Stimulated activated CD4-positive, alpha-beta T cell treated with anti-CD3 and anti-CD28 coated beads, Interleukin-2, amount 100 ng/mL, for 48 hours (primary cell): ENCODE measurements at regions not wholly inside any gene's neighbourhood (a gene's known extent, or its start where the extent isn't known, plus 50 kb on each side); places are given as distances from the start of the nearest gene placed in this dataset.
A peak's percentile ranks its signal among the peaks of the same experiment; 100 is the strongest.
"Not testable (repeated sequence)": the region's sequence is repeated elsewhere in the genome, so short reads cannot be mapped to it uniquely, and the experiment has no call there.

ENCODE experiments used
- DNase-seq, 2 donors: peaks; one replicate each; pipeline ENCODE4 v3.0.0-alpha.2; 2020

DNA sequence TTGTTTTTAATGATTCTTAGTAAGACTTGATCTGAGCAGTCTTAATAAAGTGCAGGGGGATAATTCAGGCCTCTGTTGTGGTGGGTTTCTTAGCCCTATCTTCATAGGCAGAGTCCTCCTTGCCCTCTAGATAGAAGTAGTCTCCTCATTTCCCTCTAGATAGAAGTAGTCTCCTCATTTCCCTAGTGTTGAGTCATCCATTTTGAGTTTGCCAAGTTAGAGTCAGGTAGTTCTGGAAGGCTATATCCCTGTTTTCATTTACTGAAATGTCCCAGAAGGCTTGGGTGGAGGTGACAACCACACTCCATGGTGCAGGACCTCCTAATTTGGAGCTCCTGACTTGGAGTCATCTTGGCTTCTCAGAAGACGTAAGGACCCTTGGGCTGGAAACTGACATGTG lies 384.6 kb downstream of the MLLT3 start:
- DNase-seq: no peak

DNA sequence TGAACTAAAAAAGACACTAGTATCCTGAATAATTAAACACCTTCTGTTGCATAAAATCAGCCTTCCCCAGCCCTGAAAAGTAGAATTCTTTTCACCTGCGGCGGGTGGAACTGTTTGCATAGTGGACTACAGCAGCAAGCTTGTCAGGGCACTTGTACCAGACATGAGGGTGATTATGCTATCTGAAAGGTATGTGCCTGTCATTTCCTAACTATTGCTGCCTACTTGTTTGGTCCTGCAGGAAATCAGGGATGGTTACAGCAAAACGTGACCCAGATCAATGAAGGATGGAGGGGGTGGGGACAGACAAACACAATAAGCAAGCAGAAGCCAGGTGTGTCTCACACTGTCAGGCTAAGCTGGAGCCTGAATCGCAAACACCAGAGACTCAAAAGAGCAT lies 385.6 kb downstream of the MLLT3 start:
- DNase-seq: no peak

DNA sequence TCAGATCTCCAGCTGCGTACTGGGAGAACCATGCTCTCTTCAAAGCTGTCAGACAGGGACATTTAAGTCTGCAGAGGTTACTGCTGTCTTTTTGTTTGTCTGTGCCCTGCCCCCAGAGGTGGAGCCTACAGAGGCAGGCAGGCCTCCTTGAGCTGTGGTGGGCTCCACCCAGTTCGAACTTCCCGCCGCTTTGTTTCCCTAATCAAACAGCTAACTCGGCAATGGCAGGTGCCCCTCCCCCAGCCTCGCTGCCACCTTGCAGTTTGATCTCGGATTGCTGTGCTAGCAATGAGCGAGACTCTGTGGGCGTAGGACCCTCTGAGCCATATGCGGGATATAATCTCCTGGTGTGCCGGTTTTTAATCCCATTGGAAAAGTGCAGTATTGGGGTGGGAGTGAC lies 387.1 kb downstream of the MLLT3 start:
- not testable (repeated sequence) for DNase-seq

DNA sequence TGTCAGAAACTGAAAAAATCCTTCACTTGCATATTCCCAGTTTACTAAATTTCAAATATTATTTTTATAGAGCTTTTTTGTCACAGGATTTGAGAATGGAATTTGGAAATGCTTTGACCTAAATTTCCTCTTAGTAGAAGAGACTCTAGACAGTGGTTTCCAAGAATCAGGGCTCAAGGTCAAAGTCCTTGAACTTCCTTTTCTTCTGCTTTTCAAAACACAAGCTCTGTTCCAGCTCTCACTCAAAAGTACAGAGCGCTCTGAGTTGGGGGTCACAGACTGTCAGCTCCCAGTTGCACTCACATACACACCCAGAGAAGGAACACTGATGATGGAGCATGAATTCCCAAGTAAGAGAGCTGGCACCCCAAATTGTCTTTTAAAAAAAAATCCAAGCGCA lies 394.2 kb downstream of the MLLT3 start:
- no peak for DNase-seq

DNA sequence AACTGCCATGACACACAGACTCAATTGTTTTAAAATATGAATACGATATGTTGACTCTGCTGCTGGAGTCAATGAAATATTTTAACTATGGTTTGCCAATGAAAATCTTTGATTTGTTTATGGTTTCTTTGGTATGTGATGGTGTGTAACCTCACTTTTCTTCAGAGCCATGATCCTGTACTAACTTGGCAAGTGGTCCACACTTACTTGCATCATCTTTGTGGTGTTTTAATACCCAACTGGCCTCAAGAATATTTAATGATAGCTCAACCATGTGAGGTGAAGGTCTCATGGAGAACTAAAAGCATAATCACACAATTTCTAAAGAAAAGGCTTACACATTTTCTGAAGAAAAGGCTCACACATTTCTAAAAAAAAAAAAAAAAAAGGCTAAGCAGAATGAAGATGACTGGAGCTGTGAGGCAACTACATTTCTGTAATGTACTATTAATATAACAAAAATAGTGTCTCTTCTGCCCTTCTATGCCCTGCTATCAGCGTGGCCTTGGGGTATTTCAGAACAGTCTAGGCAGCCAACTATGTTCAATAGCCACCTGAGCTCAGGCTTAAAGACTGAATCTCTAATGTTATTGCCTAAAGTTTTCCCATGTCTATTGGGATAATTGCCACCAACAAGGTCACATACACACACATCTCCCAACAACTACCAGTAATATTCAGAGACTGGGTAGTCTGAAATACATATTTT lies 395.0 kb downstream of the MLLT3 start:
- no peak for DNase-seq

DNA sequence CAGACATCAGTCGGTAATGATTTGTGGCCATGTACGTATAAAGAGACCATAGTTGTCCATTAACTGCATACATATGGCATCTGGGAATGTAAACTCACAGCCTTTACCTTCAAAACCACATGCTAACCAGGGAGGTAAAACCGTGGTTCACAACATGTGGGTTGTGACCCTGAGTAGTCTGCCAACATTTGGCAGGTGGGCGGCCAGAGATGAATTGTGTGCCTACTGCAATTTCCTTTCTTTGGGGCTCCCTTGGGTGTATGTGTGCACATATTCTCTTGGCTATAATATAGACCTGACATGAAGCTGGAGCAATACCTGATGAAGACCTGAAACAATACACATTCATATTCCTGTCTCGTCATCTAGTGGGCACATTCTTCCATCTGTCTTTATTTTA lies 396.0 kb downstream of the MLLT3 start:
- no peak for DNase-seq

DNA sequence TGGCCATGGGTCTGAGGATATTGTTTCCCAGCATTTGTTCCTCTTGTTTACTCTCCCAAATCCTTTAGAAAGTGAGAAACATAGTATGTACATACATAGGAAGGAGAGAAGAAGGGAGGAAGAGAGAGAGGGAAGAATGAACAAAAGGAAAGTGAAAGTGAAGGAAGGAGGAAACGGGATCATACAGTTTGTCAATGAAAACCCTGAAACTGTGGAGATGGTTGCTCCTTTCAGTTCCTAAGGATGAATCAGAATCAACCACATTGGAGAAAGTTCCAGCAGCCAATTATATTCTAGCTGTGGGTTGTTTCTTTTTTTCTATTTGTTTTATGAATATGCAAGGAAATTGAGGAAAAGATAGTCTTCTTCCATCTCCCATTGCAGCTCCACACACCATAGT lies 396.5 kb downstream of the MLLT3 start:
- DNase-seq: no peak

DNA sequence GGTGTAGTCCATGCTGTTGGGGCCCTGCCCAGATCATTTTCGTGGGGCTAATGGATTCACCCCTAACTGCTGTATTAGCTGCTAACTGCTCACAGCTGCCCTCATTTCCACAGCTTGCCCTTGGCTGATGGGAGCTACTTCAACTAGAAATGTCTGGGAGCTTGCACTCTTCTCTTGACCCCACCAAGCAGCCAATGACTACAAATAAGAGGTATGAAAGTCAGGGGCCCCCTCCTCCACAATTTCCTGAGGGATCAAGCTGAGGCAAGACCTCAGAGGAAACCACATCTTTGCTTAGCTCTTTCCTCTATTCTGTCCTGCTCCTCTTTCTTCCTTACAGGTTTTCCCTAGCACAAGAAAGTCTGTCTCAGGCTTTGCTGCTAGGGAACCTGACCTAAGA lies 397.5 kb downstream of the MLLT3 start:
- no peak for DNase-seq

DNA sequence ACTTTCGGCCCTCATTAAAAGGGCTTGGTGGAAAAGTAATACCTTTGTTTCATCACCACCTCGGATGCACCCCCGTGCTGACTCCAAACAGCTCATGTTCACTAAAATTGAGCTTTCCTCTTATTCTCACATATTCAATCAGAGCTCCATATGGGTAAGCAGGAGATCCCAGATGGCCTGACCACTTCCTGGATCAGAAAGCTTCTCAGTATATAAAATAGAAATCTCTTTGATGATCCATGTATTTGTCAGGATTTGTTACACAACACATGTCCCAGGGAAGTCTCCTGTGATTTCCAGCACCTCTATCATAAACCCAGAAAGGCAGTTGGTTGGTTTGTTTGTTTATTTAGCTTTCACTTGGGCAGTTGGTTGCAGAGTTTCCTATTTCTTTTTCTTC lies 402.0 kb downstream of the MLLT3 start:
- DNase-seq: no peak

DNA sequence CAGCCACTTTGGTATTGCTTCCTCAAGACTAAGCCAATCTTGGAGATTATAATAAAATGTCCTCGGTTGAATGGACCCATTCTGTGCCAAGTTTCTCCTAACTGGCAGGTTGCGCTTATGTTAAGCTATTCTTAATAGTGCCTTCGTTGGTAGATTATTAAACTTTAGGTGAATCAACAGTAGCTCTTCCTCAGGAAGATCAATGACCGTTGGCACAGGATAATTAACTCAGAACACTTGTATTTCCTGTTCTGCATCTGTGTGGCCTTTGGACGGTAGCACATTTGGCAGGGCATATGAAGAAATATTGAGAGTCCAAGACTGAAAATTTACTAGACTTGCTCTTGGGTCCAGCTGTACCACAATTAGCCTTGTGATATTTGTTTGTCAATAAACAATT lies 402.9 kb downstream of the MLLT3 start:
- DNase-seq: no peak

DNA sequence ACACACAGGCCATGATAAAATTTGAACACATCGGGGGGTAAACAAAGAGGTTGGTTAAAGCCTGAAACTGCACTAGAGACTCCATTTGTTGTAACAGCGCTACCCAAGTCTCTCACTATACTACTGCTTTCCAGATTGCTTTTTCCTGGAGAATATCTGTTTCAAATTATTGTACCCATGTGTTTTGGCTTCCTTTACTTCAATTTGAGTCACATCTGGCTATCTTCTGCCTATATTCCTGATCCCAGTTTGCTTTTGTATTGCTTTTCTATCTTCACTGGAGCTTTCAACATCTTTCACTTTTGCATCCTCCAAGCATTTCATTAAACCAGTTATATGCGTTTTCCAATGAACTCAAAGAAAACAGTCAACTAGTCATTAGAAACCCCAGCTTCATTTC lies 404.7 kb downstream of the MLLT3 start:
- no peak for DNase-seq

DNA sequence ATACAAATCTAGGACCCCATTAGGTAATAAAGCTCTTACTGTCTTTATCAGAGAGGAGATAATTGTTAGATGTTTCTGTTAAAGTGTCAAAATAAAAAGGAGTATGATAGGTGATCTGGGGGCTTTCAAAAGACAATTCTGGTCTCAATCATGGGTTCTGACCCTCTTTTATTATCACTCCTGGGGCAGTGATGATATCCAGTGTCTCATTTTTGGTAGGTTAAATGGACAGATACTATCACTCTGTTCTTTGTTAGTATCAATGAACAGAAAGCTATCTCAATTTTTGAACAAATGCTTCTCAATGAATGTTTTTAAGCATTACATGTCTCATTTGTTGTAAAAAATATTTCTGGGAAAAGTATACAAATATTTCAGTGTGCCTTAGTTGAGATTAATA lies 405.9 kb downstream of the MLLT3 start:
- DNase-seq: no peak

DNA sequence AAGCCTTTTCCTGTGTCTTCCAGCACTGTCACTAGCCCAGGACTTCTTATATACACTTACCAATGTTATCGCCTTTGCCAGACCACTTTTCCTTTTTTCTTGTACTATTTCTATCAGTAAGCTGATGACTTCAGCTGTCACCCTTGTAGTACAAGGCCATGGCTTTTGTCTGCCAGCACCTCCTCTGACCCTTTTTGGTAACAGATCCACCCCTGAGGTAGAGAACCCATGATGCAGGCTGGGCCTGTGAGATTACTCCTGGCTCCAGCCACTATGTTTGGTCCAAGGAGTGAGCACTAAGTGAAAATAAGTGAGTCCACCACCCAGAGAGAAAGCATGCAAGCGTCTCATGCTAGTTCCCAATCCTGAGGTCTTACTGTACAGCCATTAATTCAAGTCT lies 406.7 kb downstream of the MLLT3 start:
- no peak for DNase-seq

DNA sequence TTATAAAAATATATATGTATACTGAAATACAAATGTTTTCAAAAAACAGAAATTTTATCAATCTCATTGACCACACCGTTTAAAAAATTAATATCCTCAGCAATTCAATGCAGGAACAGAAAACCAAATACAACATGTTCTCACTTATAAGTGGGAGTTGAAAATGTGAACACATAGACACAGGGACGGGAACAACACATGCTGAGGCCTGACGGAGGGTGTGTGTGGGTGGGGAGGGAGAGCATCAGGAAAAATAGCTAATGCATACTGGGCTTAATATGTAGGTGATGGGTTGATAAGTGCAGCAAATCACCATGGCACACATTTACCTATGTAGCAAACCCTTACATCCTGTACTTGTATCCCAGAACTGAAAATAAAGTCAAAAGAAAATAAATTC lies 409.5 kb downstream of the MLLT3 start:
- no peak for DNase-seq

DNA sequence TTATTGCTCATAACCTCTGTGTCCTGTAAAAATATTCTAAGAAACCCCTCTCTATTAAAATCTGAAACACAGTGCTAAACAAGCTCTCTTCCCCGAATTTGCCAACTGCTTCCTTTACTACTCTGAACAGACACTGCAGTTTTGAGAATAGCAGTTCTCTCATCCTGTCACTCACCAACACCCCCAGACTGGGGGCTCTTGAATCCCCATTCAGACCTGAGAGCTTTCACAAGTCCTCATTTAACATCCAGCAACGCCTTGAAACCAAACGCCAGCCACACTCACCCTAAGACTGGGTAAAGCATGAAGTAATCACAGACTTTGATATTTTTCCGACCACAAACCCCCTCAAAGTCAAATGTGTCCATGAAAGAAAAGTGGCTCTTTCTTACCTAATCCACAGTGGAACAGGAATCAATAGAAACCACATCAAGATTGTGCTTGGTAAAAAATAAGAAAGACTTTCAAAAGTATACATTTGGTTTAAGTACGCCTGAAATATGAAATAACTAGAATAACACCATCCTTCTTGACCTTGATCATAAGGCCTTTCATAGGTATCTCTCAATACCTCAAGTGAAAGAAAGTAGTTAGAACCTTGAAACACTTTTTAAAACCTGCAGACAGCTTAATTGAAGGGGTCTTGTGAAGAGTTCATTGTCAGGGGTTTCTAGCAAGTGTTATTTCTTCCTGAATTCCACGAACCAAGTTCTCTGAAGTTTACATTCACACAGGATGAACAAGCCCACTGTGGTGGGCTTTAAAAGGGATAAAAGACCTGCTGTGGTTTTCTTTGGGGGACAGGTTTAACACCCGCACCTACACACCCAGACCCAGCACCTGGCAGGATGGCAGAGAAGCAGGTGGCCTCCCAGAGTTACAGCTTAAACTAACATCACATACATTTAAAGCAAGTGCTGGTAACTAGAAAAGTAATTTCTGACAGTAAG lies 412.6 kb downstream of the MLLT3 start:
- DNase-seq: peak; percentile 30 to 44

DNA sequence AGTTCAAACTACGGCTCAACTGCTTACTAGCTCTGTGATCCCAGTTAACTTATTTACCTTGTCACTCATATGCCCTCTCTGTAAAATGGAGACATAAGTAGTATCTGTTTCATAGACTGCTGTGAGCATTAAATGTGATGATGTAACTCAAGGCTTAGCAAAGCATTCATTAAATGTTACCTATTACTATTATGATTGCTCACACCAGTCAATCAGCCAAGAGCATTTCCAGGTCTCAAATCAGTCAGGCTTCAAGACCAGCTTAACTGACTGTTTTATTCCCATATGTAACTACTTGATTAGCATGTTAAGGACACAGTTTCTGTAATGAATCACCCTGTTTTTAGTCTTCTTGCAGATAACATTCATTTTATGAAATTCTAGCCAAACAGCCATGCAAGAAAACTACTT lies 413.3 kb downstream of the MLLT3 start:
- no peak for DNase-seq

DNA sequence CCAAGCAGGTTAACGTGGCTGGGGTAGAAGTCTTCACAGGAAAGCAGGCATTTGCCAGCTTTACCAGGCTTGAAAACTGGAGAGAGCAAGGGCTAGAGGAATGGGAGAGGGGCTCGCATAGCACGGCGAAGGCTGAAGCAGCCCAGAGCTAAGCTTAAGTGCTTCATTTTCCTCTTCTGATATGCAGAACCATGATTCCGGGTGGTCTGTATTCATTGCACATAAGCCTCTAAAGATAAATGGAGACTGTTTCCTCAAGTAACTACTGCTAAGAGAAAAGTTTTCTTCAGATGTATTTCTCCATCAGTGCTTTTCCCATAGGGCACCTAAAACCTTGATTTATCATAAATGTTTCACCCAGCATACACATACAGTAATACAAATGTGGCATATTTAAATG lies 414.1 kb downstream of the MLLT3 start:
- DNase-seq: no peak

DNA sequence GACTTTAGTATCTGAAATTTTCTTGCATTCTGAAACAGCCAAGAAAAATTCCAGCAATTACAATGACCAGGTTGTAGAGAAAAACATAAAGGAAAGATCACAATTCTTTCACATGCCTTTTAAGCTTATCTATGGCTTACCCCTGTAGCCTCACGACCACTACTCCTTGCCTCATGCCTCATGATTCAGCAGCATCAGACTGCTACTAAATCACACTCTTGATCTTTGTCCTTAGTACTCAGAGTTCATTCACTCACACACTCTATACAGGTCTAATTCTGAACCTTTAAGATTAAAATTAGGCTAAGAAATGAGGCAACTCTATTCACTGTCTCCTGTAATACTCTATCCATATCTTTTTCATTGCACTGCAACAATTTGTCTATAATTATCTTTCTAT lies 415.1 kb downstream of the MLLT3 start:
- DNase-seq: no peak

DNA sequence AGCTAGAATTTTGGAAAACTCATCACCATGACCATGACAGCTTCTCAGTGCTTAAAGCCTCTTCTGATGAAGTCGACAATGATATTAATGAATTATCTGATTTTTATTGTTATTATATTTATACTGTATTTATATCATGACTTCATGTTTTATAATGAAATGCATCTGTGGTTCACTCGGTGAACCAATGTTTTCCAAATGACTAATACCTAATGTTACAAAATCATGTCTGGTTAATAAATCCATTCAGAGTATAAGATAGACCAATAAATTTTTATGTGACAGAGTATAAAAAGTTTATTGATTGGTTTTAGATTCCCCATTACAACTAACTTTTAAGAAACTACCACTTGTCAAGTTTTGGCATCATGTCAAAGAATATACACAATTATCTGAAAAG lies 416.5 kb downstream of the MLLT3 start:
- no peak for DNase-seq

DNA sequence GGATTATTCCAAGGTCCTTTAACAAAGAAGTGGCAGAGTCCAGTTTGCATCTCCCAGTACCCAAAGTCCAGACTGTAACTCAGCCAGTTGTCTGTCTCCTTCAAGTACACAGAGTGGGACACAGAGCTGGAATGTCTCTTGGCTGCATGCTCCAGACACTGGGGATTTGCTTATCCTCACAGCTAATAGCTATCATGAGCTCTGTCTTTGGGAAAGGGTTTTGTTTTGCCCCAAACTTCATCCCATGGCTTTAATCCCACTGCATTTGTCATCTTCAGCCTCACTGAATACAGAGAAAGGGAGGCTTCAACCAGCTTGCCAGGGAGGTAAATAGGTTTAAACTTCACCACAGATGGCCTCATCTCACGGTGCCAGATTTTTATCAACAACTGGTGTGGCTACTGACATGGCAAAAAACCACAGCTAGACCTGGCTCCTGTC lies 412.2 kb upstream of the SLC24A2 start:
- no peak for DNase-seq

DNA sequence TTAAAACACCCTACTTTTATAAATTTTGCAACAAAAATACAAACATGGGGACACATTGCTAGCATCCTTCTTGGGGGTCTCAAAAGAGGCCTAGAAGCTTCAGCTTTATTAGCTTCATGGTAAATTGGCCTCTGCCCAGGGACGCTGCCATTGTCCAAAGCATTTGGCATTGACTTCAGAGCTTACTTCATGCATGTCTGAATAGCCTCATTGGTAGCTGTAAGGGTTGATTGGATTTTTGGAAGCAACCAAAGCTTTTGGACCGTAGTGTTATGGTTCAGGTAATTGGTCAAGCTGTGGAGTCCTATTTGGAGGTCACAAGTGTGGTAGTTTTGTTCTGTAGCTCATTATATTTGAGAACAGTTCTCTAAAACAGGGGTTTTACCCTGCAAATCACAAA lies 411.7 kb upstream of the SLC24A2 start:
- no peak for DNase-seq

DNA sequence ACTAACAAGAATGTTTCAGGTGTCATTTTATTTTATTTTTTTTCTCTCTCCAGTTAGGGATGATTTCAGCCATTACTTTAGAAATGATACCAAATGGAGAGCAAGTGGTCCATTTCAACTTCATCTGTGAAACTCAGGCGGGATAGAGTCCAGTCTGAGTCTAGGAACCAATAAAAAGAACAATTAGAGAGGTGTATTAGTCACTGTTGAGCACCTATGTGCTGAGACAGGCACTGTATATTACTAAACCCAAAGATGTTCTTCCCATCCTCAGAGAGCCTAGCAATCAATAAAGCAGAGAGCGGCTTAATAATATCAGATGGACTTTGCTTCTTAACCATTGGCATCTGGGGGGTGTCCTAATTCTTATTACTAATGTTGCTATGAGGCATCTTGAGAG lies 410.3 kb upstream of the SLC24A2 start:
- DNase-seq: no peak

DNA sequence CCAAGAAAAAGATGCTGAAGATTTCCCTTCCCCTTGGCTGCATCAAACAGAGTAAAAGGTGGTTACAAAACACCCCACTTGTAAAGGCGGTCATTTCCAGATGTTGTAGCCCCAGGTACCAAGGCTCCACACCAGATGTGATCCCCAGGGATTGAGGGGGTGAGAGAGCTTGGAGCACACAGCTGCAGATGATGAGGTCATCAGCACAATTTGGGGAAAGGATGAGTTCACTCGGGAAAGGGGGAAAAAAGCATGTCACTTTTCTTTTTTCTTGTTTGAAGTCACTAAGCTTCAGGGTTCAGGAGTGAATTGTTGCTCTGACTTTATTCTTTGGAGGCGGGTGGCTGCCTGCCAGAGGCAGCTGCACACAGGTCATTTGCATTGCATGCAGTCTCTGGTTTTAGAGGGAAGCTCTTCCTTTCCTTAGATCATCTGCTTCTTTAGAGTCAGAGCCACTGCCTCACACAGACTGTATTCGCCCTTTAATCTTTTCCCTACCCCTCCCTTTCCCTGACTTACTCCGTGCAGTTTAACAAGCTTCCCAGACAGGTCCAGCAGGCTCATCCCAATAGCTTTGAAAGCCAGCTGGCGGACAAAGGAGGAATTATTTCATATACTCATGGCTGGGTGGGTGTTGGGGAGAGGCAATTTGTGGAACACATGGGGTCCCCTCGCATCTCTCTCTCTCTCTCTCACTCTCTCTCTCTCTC lies 409.3 kb upstream of the SLC24A2 start:
- no peak for DNase-seq
